ENCODE measurements at regions not wholly inside any gene's neighbourhood (a gene's known extent, or its start where the extent isn't known, plus 50 kb on each side); places are given as distances from the start of the nearest gene placed in this dataset.

DNA sequence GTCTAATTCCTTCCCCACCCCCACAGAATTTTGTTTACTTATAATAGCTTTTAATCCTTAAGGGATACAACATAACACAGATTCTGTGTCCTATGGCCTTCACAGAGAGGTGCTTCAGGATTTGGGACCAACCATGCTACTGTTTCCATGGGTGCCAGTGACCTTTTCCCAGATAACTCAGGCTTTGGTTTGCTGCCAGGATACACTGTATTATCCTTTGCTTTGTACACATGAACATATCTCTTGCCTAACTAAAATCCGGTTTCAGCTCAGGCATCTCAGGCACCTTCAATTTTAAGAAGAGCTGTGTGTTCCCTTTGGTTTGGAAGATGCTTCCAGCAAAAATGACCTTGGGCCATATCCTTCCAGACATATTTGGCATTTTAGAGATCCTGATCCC lies 428.4 kb upstream of the CDH5 start:
- TF ChIP-seq ELF4 (IDR thresholded peaks at IDR 0.05) (no peak), LEF1 (IDR thresholded peaks at IDR 0.05; ENCODE audit: borderline replicate concordance) (no peak), BHLHE40 (IDR thresholded peaks at IDR 0.05; ENCODE audit: borderline replicate concordance) (no peak), ZNF384 (IDR thresholded peaks at IDR 0.05) (no peak), FOXM1 (IDR thresholded peaks at IDR 0.05; ENCODE audit: borderline replicate concordance) (no peak), SP1 (IDR thresholded peaks at IDR 0.05) (no peak), CTBP1 (IDR thresholded peaks at IDR 0.05; ENCODE audit: borderline replicate concordance) (no peak), ARNT (IDR thresholded peaks at IDR 0.05) (no peak)
- TF ChIP-seq, protein P1, sequence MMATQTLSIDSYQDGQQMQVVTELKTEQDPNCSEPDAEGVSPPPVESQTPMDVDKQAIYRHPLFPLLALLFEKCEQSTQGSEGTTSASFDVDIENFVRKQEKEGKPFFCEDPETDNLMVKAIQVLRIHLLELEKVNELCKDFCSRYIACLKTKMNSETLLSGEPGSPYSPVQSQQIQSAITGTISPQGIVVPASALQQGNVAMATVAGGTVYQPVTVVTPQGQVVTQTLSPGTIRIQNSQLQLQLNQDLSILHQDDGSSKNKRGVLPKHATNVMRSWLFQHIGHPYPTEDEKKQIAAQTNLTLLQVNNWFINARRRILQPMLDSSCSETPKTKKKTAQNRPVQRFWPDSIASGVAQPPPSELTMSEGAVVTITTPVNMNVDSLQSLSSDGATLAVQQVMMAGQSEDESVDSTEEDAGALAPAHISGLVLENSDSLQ (IDR thresholded peaks at IDR 0.05): no peak

All from HEK293T (cell line).